NCI-H2107 treated with DMSO at 0.1 percent for 48 hours (cell line): ENCODE measurements at regions not wholly inside any gene's neighbourhood (a gene's known extent, or its start where the extent isn't known, plus 50 kb on each side); places are given as distances from the start of the nearest gene placed in this dataset.

ENCODE experiments used
- DNase-seq: peaks from one replicate; lab custom pipeline; 2025; ENCODE audit not compliant: unreplicated experiment; lab: John Stamatoyannopoulos, UW

GRCh38 chr6:118761645-118762044, 110.3 kb upstream of the CEP85L start:
- DNase-seq, result no peak

- no peak for DNase-seq
Observed at GRCh38 chr6:118758946-118759345, 107.6 kb upstream of the CEP85L start.

DNA sequence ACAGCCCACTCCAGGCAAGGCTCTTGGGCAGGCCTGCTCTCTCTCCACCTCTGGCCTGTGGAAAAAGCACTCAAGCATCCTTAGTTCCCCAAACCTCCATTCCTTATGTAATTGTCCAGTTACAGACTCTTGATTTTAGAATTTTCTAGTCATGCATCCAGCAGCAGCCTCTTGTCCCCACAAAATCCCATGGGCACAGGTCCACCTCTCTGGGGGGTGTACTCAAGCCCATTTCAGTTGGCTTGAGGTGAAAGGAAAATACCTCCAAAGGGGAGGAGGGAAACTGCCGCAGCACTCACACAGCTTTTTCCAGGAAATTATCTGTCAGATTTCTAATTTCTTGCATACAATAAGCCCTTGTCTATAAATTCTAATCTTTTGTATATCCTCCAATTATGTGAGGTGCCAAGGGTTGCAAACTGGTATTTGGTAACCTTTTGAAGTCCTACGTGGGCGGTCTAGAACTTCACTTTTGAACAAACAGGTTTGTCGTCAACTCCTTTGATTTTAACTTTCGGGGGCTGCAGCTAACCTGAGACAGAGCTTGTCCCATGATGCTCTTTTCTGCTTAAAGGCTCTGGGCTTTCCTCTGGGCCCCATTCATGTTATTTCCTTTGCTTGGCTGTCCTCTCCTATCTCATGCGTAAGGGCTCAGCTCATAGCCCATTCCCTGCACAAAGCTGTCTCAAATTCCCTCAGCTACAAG, 104.7 kb upstream of the CEP85L start:
- DNase-seq, result no peak

- DNase-seq, result no peak
Observed at GRCh38 chr6:118752803-118753202, 101.4 kb upstream of the CEP85L start.

DNA sequence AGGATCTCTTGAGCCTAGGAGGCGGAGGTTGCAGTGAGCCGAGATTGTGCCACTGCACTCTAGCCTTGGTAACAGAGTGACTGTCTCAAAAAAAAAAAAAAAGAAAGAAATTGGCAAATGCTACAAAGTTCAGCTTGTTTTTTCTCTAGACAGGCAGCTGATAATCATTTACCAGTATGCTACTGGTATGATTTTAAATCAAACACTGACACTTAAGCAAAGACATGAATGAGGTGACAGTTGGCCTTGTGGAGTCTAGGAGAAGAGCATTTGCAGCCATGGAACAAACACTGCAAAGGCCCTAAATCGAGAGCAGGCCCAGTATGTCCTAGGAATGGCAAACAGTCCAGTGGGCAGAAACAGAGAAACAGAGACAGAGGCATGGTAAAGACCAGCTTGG, 99.7 kb upstream of the CEP85L start:
- no peak for DNase-seq

DNA sequence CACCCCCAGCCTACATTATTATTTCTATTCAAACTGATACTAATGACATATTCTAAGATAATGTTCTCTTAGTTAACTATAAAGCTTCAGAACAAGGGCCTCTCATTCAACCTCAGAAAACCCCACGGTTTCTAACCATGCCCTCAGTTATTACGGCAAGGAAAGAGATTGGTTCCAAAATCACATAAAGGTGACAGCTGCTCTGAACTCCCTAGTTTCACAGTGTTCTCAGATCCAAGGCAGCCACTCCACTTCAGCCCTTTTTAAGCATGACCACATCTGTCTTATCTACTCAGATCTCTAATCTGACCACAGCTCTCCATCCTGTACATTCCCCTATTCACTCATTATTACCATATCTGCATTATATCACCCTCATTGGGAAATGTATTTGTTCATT, 98.8 kb upstream of the CEP85L start:
- no peak for DNase-seq

GRCh38 chr6:118748311-118749062, 97.1 kb upstream of the CEP85L start:
- peak; percentile 95 for DNase-seq

GRCh38 chr6:118746825-118747174, 95.4 kb upstream of the CEP85L start:
- no peak for DNase-seq

DNA sequence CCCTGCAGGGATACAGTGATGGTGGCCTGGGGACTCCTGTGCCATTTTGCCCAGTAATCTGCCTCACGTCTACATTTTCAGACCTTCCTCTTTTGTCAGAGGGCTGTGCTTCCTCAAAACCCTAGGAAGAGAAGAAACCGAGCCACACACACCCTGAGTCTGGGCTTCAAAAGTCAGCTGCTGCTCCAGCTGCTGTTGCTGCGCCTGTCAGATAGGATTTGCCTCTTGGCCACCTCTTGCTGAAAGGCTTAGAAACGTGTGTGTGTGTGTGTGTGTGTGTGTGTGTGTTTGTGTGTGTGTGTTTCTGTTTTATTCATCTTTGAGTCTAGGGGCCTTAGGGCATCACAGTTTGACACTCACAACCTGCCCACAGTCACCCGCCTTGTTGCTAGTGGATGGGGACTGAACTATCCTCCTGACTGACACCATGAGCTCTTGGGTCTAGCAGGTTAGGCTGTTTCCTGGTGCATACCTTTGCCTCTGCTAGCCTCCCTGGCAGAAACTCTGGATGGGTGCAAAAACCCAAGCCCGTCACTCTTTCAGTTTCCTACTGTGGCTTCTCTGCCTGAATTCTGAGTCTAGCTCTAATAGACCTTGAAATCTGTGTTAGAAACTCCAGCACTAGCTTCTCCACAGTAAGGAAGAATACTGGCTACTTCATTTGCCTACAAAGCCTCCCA, 94.9 kb upstream of the CEP85L start:
- no peak for DNase-seq

DNA sequence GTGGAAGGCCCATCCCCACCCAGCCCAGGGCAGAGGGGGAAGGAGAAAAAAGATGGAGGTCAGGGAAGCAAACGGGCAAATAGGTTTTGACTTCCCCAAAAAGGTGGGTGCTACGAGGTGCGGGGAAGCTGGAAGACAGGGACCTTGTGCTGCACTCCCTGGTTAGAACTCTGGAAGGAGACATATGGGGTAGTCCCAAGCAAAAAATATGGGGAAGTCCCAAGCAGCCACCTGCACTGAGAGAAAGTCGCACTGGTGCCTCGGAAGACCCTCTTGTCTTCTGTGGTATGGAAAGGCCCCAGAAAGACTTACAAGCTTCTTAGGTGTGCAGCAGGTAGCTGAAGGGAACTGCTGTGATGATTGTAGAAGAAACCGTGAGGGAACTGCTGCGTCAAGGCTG, 93.8 kb upstream of the CEP85L start:
- no peak for DNase-seq

DNA sequence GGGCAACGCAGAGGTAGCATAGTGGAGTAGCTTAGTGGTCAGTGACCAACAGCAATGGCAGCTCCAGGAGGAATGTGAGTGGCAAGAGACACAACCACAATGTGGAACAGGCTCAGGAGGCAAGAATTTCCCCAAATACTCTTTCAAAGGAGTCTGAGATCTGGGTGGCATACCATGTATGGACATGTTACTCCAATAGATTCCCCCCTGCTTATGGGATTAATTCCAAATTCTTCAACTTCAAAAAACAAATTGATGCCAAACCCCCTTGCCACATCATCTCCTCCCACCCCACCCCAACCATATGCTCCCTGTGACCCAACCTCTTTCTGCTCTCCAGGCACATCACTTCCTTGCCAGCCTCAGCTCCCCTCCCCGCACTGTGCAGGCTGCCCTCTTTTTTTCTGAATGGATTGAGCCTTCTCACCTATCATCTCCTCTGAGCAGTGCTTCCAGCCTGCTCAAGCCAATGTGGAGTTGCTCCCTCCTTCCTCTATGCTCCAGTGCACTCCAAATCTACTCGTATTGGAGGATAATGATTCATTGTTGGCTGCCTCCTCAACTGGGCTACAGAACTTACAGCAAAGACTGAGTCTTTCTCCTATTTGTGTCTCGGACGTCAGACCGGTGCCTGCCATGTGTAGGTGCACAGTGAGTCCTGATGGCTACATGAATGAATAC, 93.0 kb upstream of the CEP85L start:
- no peak for DNase-seq

GRCh38 chr6:118743746-118744145, 92.4 kb upstream of the CEP85L start:
- no peak for DNase-seq

- no peak for DNase-seq
Observed at GRCh38 chr6:118740372-118740771, 89.0 kb upstream of the CEP85L start.

- peak; percentile 63 for DNase-seq
Observed at GRCh38 chr6:118739696-118740353, 88.4 kb upstream of the CEP85L start.

GRCh38 chr6:118736440-118736839, 85.0 kb upstream of the CEP85L start:
- DNase-seq, result no peak

DNA sequence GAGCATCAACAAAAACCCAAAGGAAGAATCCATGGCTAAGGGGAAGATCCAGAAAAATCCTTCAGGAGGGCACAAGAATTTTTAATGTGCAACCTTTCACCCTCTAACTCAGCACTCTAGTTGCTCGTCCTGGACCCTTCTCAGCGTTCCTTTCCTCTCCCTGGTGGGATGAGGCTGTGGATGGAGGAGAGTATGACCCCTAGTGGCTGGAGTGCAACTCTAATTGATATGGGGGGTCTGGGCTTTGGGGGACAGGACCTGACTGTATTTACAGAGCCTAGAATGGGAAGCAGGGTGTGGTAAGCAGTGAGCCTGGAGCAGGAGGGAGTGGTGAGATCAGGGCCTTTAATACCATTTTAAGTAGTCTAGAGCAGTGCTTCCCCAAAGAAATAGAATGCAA, 83.9 kb upstream of the CEP85L start:
- DNase-seq, result no peak

DNA sequence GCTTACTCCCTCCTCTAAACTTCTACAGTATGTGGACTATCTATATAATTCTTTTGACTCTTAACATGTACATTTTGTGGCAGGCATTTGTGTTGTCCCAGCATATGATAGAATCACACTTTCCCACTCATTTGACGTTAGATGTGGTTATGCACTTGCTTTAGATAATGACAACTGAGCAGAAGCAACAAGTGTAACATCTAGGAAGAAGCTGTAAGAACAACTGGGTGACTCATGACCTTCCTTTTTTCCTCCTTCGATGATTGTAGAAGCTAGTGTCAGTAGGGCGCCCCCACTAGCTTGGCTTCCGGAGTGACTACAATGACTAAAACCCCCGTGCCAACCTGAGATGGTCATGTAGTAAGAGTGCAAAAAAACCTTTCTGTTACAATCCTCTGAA, 74.6 kb upstream of the CEP85L start:
- DNase-seq, result no peak

- no peak for DNase-seq
Observed at GRCh38 chr6:118724211-118724610, 72.8 kb upstream of the CEP85L start.

DNA sequence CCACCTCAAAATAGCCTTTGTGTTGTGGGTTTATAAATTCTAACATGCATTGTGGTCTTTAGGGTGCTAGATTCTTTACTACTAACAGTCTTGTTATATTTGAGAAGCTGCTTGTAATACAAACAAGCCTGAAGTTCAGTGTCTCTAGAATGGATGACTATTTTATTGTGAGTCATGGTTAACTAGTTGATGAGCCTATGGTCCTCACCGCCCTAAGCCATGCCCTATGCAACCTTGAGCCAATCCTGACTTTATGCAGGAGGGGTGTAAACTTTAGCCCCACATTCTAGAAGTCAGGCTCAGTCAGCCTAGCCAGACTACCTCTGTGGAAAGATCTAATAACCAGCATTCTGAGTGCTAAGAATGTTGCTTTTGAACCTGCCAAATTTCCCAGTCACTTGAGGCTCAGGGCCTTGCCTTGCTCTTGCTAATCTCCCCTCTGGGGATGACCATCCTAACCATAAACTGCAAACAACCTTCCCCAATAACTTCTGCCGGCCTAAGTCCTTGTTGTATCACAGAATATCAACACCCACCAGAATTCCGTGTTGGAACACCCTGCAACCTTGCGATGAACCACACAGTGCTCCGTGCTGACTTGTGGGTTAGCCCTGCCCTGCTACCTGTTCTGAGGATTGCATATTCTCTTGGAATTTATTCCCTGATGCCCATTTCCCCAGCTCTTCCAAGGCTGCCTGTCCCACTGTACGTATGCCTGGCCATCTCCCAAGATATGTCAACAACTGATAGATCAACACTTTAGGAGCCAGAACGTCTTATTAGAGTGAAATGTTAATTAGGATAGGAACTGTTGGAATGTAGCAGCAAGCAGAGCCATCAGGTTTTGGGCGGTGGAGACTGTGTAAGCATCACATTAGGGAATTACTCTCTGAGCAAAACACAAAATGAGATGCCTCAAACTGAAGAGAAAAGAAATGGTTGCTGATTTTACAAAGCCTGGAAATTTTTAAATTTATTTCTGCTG, 71.7 kb upstream of the CEP85L start:
- no peak for DNase-seq

DNA sequence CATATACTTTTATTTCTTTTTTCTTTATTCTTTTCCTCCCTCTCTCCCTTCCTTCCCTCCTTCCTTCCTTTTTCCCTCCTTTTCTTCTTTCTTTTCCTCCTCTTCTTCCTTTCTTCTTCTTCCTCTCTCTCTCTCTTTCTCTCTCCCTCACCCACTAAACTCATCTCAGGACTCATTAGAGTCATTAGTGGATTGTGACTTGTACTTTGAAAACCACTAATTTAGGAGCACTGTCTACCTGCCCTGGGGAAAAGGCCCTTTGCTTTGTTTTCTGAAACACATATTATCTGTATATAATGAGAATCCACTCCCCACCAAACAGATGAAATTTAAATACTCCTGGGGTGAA, 68.7 kb upstream of the CEP85L start:
- DNase-seq, result no peak
